Thoracic aorta (tissue), 2 donors: ENCODE measurements at regions not wholly inside any gene's neighbourhood (a gene's known extent, or its start where the extent isn't known, plus 50 kb on each side); places are given as distances from the start of the nearest gene placed in this dataset.
A peak's percentile ranks its signal among the peaks of the same experiment; 100 is the strongest.

Experiments used
- ATAC-seq: fragments of 150-250 bp; one replicate; pipeline ENCODE4 v1.8.0; 2017; ENCODE audit warnings: low read depth; ENCODE audit not compliant: insufficient number of reproducible peaks, low FRiP score
- DNase-seq: peaks from one replicate; pipeline ENCODE4 v3.0.0-alpha.2; 2020; ENCODE audit warnings: low spot score
- H3K27ac ChIP-seq, 2 donors: fragments of 200-600 bp; sonication (generic); 1 replicate in 1 of 2; 2 replicates in 1 of 2; pipeline ENCODE4 v1.5.1; 2016; ENCODE audit warnings: mild to moderate bottlenecking in 2 of 2, moderate library complexity in 2 of 2
- H3K27me3 ChIP-seq: fragments of 200-600 bp; sonication (generic); replicated peaks from 2 replicates; pipeline ENCODE4 v1.6.0; 2016; ENCODE audit warnings: mild to moderate bottlenecking; ENCODE audit not compliant: insufficient read depth
- H3K36me3 ChIP-seq: fragments of 200-600 bp; sonication (generic); one replicate; pipeline ENCODE4 v1.5.1; 2016
- H3K4me1 ChIP-seq, 2 donors: fragments of 200-600 bp; sonication (generic); 1 replicate in 1 of 2; 2 replicates in 1 of 2; pipeline versions ENCODE4 v1.5.1 to v1.6.0; 2016; ENCODE audit warnings: low read depth in 2 of 2, mild to moderate bottlenecking in 1 of 2; ENCODE audit not compliant: control insufficient read depth in 1 of 2
- H3K4me3 ChIP-seq: fragments of 200-600 bp; sonication (generic); 2 replicates; pipeline ENCODE4 v1.5.1; 2016; ENCODE audit warnings: mild to moderate bottlenecking
- H3K9me3 ChIP-seq: fragments of 200-600 bp; sonication (generic); 2 replicates; pipeline ENCODE4 v1.5.1; 2016
- TF ChIP-seq, protein P1 (sequence below): fragments of 200-600 bp; sonication (generic); IDR thresholded peaks from one replicate; pipeline ENCODE4 v1.5.1; 2019; ENCODE audit warnings: antibody characterized with exemption

DNA sequence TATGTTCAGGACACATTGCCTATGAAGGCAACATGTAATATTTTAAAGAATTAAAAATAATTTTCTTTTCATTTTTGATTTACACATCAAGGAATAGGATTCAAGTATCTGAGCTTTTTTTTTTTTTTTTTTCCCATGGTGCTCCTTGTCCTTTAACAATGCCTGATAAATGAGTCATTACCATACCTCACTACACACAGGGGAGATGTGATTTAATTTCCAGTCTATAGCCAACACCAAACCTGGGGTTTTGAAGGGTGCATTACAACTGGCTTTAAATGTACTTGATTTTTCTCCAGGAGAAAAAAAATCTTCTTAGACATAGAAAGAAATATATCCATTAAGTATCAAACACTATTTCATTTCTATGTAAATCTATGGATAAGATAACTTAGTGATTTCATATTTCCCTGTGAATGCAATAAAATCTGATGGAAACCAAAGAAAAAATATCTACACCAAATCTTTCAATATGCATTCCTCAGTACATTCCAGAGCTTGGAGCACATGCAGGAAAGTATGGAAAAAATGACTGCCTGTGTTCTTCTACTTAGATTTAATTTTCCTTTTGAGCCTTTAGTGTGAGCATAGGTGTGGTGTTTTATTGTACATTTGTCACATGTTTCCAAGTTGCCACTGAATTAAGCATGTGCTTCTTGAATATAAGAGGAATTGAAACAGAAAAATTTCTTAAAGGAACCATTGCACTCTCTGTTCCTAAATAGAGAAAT lies 204.8 kb upstream of the MEOX2 start:
- Histone ChIP-seq H3K27me3 (no peaks in the 10 kb centered on the region), H3K4me3 (no peak overlapping the region), H3K36me3 (no peaks in the 10 kb centered on the region), H3K9me3 (no peaks in the 10 kb centered on the region), H3K27ac (no peak overlapping the region), H3K4me1 (peaks cover 12 to 24% of the 10 kb centered on the region in 2 donors)
- no peak for ATAC-seq
- no peak for DNase-seq
- TF ChIP-seq, protein P1, sequence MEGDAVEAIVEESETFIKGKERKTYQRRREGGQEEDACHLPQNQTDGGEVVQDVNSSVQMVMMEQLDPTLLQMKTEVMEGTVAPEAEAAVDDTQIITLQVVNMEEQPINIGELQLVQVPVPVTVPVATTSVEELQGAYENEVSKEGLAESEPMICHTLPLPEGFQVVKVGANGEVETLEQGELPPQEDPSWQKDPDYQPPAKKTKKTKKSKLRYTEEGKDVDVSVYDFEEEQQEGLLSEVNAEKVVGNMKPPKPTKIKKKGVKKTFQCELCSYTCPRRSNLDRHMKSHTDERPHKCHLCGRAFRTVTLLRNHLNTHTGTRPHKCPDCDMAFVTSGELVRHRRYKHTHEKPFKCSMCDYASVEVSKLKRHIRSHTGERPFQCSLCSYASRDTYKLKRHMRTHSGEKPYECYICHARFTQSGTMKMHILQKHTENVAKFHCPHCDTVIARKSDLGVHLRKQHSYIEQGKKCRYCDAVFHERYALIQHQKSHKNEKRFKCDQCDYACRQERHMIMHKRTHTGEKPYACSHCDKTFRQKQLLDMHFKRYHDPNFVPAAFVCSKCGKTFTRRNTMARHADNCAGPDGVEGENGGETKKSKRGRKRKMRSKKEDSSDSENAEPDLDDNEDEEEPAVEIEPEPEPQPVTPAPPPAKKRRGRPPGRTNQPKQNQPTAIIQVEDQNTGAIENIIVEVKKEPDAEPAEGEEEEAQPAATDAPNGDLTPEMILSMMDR = no peak

DNA sequence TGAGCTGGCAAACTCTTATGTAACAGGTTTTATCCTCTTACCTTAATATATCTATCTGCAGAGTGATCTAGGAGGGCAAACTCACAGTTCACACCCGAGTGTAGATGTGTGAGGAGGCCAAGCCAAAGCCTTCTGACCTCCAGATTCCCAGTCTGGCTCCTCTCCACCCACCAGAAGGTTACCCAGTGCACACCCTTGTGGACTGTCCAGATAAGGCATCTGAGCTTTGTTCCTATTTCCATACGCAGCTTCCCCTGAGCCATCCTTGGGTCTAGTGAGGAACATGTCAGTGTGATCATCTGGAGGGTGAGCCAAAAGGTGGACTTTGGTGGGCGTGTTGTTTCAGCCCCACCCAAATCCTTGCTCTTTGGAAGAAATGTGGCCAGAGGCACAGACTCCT lies 203.0 kb upstream of the MEOX2 start:
- TF ChIP-seq, protein P1 = no peak
- Histone ChIP-seq H3K27ac (no peak overlapping the region), H3K4me3 (no peak overlapping the region), H3K36me3 (no peaks in the 10 kb centered on the region), H3K27me3 (no peaks in the 10 kb centered on the region), H3K4me1 (peaks cover 12 to 33% of the 10 kb centered on the region in 2 donors), H3K9me3 (no peaks in the 10 kb centered on the region)
- no peak for ATAC-seq
- no peak for DNase-seq

DNA sequence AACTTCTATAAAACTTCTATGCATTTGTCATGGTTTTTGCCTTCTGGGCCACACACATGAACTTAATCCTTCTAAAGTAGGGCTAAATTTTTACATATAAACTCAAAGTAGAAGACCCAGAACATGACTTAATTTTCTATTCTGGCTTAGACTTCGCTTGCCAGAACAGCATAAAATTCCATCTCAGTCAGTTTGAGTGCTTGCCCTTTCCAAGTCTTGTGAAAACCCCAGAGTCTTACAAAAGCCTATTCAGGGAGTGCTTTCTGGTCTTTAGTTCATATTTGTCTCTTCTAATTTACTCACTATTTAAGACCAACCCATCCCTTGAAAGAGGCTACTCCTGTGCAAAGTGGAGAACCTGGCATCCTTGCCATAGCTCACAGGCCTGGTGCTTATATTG lies 201.6 kb upstream of the MEOX2 start:
- Histone ChIP-seq H3K27ac (peak overlapping the region; percentile 15 to 41), H3K4me1 (peaks cover 12 to 33% of the 10 kb centered on the region in 2 donors), H3K4me3 (no peak overlapping the region), H3K9me3 (no peaks in the 10 kb centered on the region), H3K36me3 (no peaks in the 10 kb centered on the region), H3K27me3 (no peaks in the 10 kb centered on the region)
- TF ChIP-seq, protein P1 = no peak
- DNase-seq (no peak), ATAC-seq (no peak)

DNA sequence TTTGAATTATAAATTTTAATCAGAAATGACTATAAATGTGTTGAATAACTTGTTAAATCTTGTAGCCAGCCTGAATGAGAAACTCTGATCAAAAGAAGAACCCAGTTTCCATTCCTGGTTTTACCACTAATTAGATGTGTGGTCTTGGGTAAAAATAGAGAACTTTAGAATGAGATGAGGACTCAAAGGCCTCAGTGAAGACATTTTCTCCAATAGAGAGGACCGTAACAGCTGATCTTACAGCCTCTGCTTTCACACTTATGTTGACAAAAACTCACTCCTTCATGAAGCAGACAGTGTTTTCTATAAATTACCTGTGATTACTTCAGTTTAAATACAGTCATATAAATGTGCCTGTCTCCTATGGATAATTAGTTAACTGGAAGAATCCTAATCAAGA lies 200.1 kb upstream of the MEOX2 start:
- H3K9me3 ChIP-seq = no peaks in the 10 kb centered on the region
- no peaks in the 10 kb centered on the region for H3K27me3 ChIP-seq
- H3K4me1 ChIP-seq = peaks cover 9 to 28% of the 10 kb centered on the region in 2 donors
- H3K27ac ChIP-seq = no peak overlapping the region
- ATAC-seq = no peak
- TF ChIP-seq, protein P1 = no peak
- no peaks in the 10 kb centered on the region for H3K36me3 ChIP-seq
- H3K4me3 ChIP-seq = no peak overlapping the region
- no peak for DNase-seq

DNA sequence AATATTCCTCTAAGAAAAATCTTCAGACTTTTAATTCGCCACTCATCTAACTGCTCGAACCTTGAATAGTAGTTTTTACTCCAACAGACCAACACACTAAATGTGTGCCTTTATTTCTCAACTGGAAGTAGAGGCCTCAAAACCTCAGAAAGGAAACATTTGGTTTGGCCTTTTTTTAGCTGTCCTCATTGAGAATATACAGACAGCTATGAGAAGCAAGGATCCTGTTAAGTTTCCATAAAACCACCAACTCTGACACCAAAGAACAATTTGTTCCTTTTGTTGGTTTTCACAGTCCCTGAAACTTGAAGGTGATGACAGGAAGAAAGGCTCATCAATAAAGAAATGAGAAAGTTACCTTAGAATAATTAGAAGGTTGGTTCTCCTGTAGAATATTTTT lies 199.2 kb upstream of the MEOX2 start:
- TF ChIP-seq, protein P1 = no peak

More for the DNA sequence above, 199.2 kb upstream of the MEOX2 start:
- Histone ChIP-seq H3K27ac (no peak overlapping the region), H3K9me3 (peaks cover 3% of the 10 kb centered on the region), H3K36me3 (no peaks in the 10 kb centered on the region), H3K4me1 (peaks cover 8 to 21% of the 10 kb centered on the region in 2 donors), H3K27me3 (no peaks in the 10 kb centered on the region), H3K4me3 (no peak overlapping the region)
- ATAC-seq = no peak
- DNase-seq = no peak
